Neuronal stem cell (in vitro differentiated cells): ENCODE measurements at regions not wholly inside any gene's neighbourhood (a gene's known extent, or its start where the extent isn't known, plus 50 kb on each side); places are given as distances from the start of the nearest gene placed in this dataset.
A peak's percentile ranks its signal among the peaks of the same experiment; 100 is the strongest.

Experiments used
- DNase-seq: peaks from one replicate; pipeline ENCODE4 v3.0.0-alpha.2; 2013; ENCODE audit warnings: low spot score
- H2AFZ ChIP-seq: one replicate; pipeline ENCODE4 v1.6.1; 2013; ENCODE audit warnings: mild to moderate bottlenecking, low read length, inconsistent platforms
- H2AK5ac ChIP-seq: 2 replicates; pipeline ENCODE4 v1.6.1; 2013; ENCODE audit warnings: low read depth, mild to moderate bottlenecking, inconsistent platforms, low read length, moderate library complexity, mixed read lengths
- H2BK120ac ChIP-seq: 2 replicates; pipeline ENCODE4 v1.6.1; 2013; ENCODE audit warnings: low read depth, mild to moderate bottlenecking, inconsistent platforms, low read length, moderate library complexity, mixed read lengths
- H2BK12ac ChIP-seq: one replicate; pipeline ENCODE4 v1.6.1; 2013; ENCODE audit warnings: low read length, inconsistent platforms
- H2BK15ac ChIP-seq: 2 replicates; pipeline ENCODE4 v1.6.1; 2013; ENCODE audit warnings: mild to moderate bottlenecking, low read length, inconsistent platforms, mixed read lengths
- H2BK5ac ChIP-seq: one replicate; pipeline ENCODE4 v1.6.1; 2013; ENCODE audit warnings: inconsistent platforms, mild to moderate bottlenecking, low read length, moderate library complexity
- H3K14ac ChIP-seq: one replicate; pipeline ENCODE4 v1.6.1; 2013; ENCODE audit warnings: low read length, inconsistent platforms
- H3K18ac ChIP-seq: 2 replicates; pipeline ENCODE4 v1.6.1; 2013; ENCODE audit warnings: low read length, inconsistent platforms
- H3K23ac ChIP-seq: 2 replicates; pipeline ENCODE4 v1.6.1; 2013; ENCODE audit warnings: low read depth, mild to moderate bottlenecking, mixed read lengths, low read length, inconsistent platforms; ENCODE audit not compliant: poor library complexity
- H3K27ac ChIP-seq: replicated peaks from 3 replicates; pipeline ENCODE4 v1.5.1; 2013; ENCODE audit warnings: low read length, inconsistent platforms
- H3K27me3 ChIP-seq, 3 experiments: 2 replicates each; pipeline ENCODE4 v1.6.1; 2013; ENCODE audit warnings: low read length in 3 of 3, mild to moderate bottlenecking in 2 of 3, inconsistent platforms in 1 of 3, low read depth in 1 of 3, mixed read lengths in 1 of 3, moderate library complexity in 1 of 3; ENCODE audit not compliant: control insufficient read depth in 3 of 3, insufficient read depth in 3 of 3
- H3K36me3 ChIP-seq, 2 donors: replicated peaks in 1 of 2; 2 replicates each; pipeline ENCODE4 v1.6.1; 2013; ENCODE audit warnings: low read length in 2 of 2; ENCODE audit not compliant: control insufficient read depth in 2 of 2, insufficient read depth in 2 of 2
- H3K4ac ChIP-seq: 2 replicates; pipeline ENCODE4 v1.6.1; 2013; ENCODE audit warnings: inconsistent platforms, mild to moderate bottlenecking, low read length, moderate library complexity
- H3K4me1 ChIP-seq, 2 donors: 1 replicate in 1 of 2; 2 replicates in 1 of 2; pipeline ENCODE4 v1.6.1; 2013; ENCODE audit warnings: low read length in 2 of 2, low read depth in 1 of 2; ENCODE audit not compliant: control insufficient read depth in 2 of 2, insufficient read depth in 1 of 2
- H3K4me2 ChIP-seq: one replicate; pipeline ENCODE4 v1.6.1; 2013; ENCODE audit warnings: mild to moderate bottlenecking, low read length, inconsistent platforms; ENCODE audit not compliant: insufficient read depth, poor library complexity, severe bottlenecking
- H3K4me3 ChIP-seq, 2 donors: 2 replicates each; pipeline ENCODE4 v1.5.1; 2013; ENCODE audit warnings: low read length in 2 of 2, mild to moderate bottlenecking in 2 of 2, inconsistent platforms in 1 of 2, moderate library complexity in 1 of 2
- H3K79me1 ChIP-seq: one replicate; pipeline ENCODE4 v1.6.1; 2013; ENCODE audit warnings: low read depth, mild to moderate bottlenecking, inconsistent platforms, low read length, moderate library complexity
- H3K9ac ChIP-seq: one replicate; pipeline ENCODE4 v1.6.1; 2013; ENCODE audit warnings: mild to moderate bottlenecking, low read depth, low read length, inconsistent platforms; ENCODE audit not compliant: poor library complexity
- H3K9me3 ChIP-seq, 2 donors: replicated peaks in 1 of 2; 2 replicates each; pipeline versions ENCODE3 to v1.6.1; 2013; ENCODE audit warnings: low read length in 2 of 2, mild to moderate bottlenecking in 2 of 2, inconsistent platforms in 1 of 2, low read depth in 1 of 2, mixed read lengths in 1 of 2, moderate library complexity in 1 of 2; ENCODE audit not compliant: control insufficient read depth in 2 of 2, insufficient read depth in 1 of 2
- H4K8ac ChIP-seq: one replicate; pipeline ENCODE4 v1.6.1; 2013; ENCODE audit warnings: low read depth, mild to moderate bottlenecking, inconsistent platforms, low read length, moderate library complexity
- H4K91ac ChIP-seq: one replicate; pipeline ENCODE4 v1.6.1; 2013; ENCODE audit warnings: low read length, low read depth, mild to moderate bottlenecking, inconsistent platforms; ENCODE audit not compliant: poor library complexity
- WGBS, 2 donors: extraction: QIAGEN DNeasy Blood & Tissue Kit; methylation state at CpG; one replicate each; pipeline ENCODE4 v1.1.7; 2013; ENCODE audit warnings: missing lambda C conversion rate in 2 of 2, mixed read lengths in 1 of 2; ENCODE audit not compliant: insufficient read length in 2 of 2, insufficient replicate concordance in 1 of 2; ENCODE audit errors: extremely low coverage in 2 of 2; 5-methylcytosine and 5-hydroxymethylcytosine counted together

DNA sequence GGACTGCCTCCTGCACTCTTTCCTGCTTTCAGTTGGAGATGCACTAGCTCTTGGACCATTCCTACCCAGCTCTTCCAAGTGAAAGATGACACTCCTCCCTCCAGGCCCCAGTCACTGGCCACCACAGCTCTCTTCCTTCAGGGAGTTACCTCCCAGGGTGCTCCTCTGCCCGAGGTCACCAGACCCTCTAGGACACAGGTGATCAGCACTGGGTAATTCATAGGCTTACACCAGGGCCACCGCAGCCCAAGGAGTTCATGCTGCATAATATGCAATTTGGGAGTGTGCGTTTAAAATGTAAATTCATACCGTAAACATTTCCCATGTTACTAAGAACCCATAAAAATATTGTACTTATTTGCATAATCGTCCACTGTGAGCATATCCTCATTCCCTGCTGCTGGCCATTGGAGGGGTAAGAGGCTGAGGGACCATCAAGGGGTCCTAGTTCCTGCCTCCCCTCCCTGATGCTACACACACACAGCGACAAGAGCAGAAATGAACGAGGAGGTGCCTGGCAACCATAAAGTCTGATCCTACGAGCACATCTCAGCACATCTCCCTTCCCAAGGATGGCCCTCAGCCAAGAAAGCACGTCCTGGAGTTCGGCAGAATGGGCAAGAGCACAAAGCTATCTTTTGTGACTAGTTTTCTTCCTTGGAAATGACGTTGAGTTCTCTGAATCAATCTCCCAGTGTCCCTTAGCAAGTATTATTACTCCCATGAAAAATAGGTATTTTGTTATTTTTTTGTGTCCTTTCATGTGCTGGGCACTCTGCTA is 222.9 kb upstream of the RAB4A start:
- H3K4ac ChIP-seq, result no peak overlapping the region
- H3K14ac ChIP-seq, result no peak overlapping the region
- no peaks in the 10 kb centered on the region for H3K4me1 ChIP-seq
- no peak for DNase-seq
- no peaks in the 10 kb centered on the region for H3K36me3 ChIP-seq
- H3K27me3 ChIP-seq, result no peaks in the 10 kb centered on the region
- no peak overlapping the region for H3K27ac ChIP-seq
- H4K8ac ChIP-seq, result no peak overlapping the region
- H3K9ac ChIP-seq, result no peak overlapping the region
- H3K79me1 ChIP-seq, result no peaks in the 10 kb centered on the region
- no peak overlapping the region for H2BK15ac ChIP-seq
- H2BK12ac ChIP-seq, result no peak overlapping the region
- no peak overlapping the region for H2AFZ ChIP-seq
- no peak overlapping the region for H3K4me3 ChIP-seq
- no peaks in the 10 kb centered on the region for H3K9me3 ChIP-seq
- WGBS, 2 donors, result no CpG with 5 or more reads among the region's 11 CpGs
- no peak overlapping the region for H3K23ac ChIP-seq
- H4K91ac ChIP-seq, result no peak overlapping the region
- no peak overlapping the region for H2BK5ac ChIP-seq
- no peak overlapping the region for H2BK120ac ChIP-seq
- no peak overlapping the region for H2AK5ac ChIP-seq
- no peak overlapping the region for H3K4me2 ChIP-seq
- H3K18ac ChIP-seq, result no peak overlapping the region

DNA sequence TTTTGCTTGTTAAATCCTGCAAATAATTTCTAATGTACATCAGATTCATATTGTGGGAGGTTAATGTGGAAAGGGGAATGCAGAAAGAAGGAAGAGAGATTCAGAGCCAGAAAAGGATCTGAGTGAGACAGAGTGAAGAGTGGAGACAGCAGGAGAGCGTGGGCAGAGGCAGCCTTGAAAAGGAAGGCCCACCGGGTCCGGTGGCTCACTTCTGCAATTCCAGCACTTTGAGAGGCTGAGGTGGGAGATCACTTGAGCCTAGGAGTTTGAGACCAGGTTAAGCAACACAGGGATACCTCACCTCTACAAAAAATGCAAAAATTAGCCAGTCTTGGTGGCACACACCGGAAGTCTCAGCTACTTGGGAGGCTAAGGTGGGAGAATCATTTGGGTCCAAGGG is 222.0 kb upstream of the RAB4A start:
- no peak overlapping the region for H3K4me3 ChIP-seq
- DNase-seq, result no peak
- no CpG with 5 or more reads among the region's 4 CpGs for whole genome bisulfite sequencing, 2 donors

DNA sequence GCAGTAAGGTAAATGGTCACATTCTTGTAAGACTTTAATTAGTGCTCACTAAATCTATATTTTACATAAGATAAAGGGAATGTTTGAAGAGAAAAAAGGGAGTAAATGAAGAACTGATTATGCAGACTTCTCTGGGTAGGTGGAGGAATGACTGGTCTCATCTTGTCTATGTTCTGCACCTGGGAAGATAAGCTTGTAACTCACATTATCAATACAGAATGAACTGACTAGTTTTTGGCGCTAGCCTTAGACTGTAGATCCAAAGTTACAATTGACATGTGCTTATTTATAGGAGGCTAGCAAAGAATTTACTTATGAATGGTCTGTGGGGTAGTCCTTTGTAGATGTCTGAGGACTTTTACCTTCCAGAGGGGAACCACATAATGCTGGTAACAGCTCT is 214.9 kb upstream of the RAB4A start:
- no peak overlapping the region for H3K23ac ChIP-seq
- no peak overlapping the region for H4K91ac ChIP-seq
- no peak overlapping the region for H3K4me3 ChIP-seq
- no peak overlapping the region for H2AFZ ChIP-seq
- H2AK5ac ChIP-seq, result no peak overlapping the region
- H2BK15ac ChIP-seq, result no peak overlapping the region
- H4K8ac ChIP-seq, result no peak overlapping the region
- H3K9ac ChIP-seq, result no peak overlapping the region
- H3K4me1 ChIP-seq, result peaks cover 0 to 8% of the 10 kb centered on the region in 2 donors
- DNase-seq, result no peak
- WGBS, 2 donors, result no CpG with 5 or more reads among the region's 1 CpG
- H3K9me3 ChIP-seq, result no peaks in the 10 kb centered on the region
- no peak overlapping the region for H2BK12ac ChIP-seq
- peaks cover 0 to 2% (median 0%) of the 10 kb centered on the region in 3 experiments for H3K27me3 ChIP-seq
- H3K27ac ChIP-seq, result no peak overlapping the region
- H3K36me3 ChIP-seq, result no peaks in the 10 kb centered on the region
- H3K14ac ChIP-seq, result no peak overlapping the region
- H3K79me1 ChIP-seq, result no peaks in the 10 kb centered on the region
- no peak overlapping the region for H3K4ac ChIP-seq
- no peak overlapping the region for H3K4me2 ChIP-seq
- no peak overlapping the region for H2BK5ac ChIP-seq
- H3K18ac ChIP-seq, result no peak overlapping the region
- no peak overlapping the region for H2BK120ac ChIP-seq

More for the DNA sequence above, 222.0 kb upstream of the RAB4A start:
- H4K91ac ChIP-seq, result no peak overlapping the region
- no peak overlapping the region for H3K18ac ChIP-seq
- H3K4ac ChIP-seq, result no peak overlapping the region
- no peak overlapping the region for H2BK120ac ChIP-seq
- H3K23ac ChIP-seq, result no peak overlapping the region
- H2BK5ac ChIP-seq, result no peak overlapping the region
- H2BK12ac ChIP-seq, result no peak overlapping the region
- H4K8ac ChIP-seq, result no peak overlapping the region
- H3K9me3 ChIP-seq, result no peaks in the 10 kb centered on the region
- no peaks in the 10 kb centered on the region for H3K79me1 ChIP-seq
- no peak overlapping the region for H2AFZ ChIP-seq
- H3K27ac ChIP-seq, result no peak overlapping the region
- no peak overlapping the region for H2BK15ac ChIP-seq
- no peak overlapping the region for H3K14ac ChIP-seq
- no peak overlapping the region for H3K9ac ChIP-seq
- H3K4me2 ChIP-seq, result no peak overlapping the region
- H3K27me3 ChIP-seq, result no peaks in the 10 kb centered on the region
- H3K4me1 ChIP-seq, result no peaks in the 10 kb centered on the region
- H2AK5ac ChIP-seq, result no peak overlapping the region
- no peaks in the 10 kb centered on the region for H3K36me3 ChIP-seq

DNA sequence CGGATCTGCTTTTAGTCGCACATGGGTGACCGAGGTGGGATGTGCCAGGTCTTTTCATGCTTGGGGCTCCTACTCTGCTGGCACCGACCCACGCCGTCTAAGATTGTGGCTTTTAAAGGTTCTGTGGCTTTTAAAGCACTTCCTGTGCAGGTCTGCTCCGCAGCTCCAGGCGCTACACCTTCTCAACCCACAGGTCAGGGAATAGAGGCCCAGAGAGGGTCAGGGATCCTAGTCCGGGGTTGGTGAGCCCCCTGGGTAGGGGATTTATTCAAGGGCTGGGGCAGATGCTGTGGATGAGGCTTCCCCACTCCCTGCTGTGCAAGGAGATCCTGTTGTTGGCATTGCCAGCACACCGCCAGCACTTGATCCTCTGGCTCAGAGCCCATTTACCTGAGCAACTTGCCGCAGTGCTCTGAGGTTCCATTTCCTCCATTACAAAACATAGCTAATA is 212.8 kb upstream of the RAB4A start:
- H3K9me3 ChIP-seq, result no peaks in the 10 kb centered on the region
- no CpG with 5 or more reads among the region's 11 CpGs for WGBS, 2 donors
- H3K27me3 ChIP-seq, result peaks cover 0 to 2% (median 0%) of the 10 kb centered on the region in 3 experiments
- H2BK12ac ChIP-seq, result no peak overlapping the region
- H2BK5ac ChIP-seq, result no peak overlapping the region
- no peak overlapping the region for H3K4me3 ChIP-seq
- H4K91ac ChIP-seq, result peak overlapping the region; percentile 30
- H3K23ac ChIP-seq, result no peak overlapping the region
- no peak overlapping the region for H3K27ac ChIP-seq
- H3K4me2 ChIP-seq, result no peak overlapping the region
- H3K79me1 ChIP-seq, result no peaks in the 10 kb centered on the region
- no peaks in the 10 kb centered on the region for H3K36me3 ChIP-seq
- H3K4me1 ChIP-seq, result peaks cover 0 to 20% of the 10 kb centered on the region in 2 donors
- DNase-seq, result no peak
- no peak overlapping the region for H3K9ac ChIP-seq
- no peak overlapping the region for H3K14ac ChIP-seq
- H2AK5ac ChIP-seq, result no peak overlapping the region
- no peak overlapping the region for H3K18ac ChIP-seq
- no peak overlapping the region for H3K4ac ChIP-seq
- no peak overlapping the region for H2BK15ac ChIP-seq
- no peak overlapping the region for H4K8ac ChIP-seq
- H2AFZ ChIP-seq, result no peak overlapping the region
- no peak overlapping the region for H2BK120ac ChIP-seq
